ENCODE measurements at regions not wholly inside any gene's neighbourhood (a gene's known extent, or its start where the extent isn't known, plus 50 kb on each side); places are given as distances from the start of the nearest gene placed in this dataset.
A peak's percentile ranks its signal among the peaks of the same experiment; 100 is the strongest.

DNA sequence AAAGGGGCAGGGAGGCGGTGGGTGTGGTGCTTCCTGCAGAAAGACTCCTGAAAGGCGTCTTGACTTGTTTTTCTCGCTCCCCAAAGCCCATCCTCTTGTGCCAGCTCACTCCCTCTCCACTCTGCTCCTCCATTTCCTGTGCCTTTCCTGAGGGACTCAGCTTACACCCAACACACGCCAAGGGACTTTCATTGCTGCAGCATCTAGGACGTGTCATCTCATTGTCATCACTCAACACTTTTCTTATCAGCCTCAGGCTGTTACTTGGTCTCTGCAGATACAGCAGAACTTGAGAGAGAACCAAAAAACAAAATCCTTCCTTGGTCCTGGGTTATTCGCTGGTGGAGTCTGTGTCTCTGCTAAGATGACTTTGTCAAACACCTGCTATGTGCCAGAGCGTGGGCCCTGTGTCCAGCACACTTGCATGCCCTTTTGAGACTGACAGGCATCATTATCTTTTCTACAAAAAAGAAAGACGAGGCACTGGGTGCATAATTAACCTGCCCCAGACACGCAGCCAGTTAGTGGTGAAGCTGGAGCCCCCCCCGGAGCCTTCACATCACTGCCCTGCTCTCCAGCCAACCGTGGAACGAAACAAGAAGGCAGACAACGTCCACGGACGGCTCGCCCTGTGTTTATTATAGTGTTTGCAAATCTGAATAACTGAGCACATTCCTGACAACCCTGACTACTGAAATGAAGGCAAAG, 261.7 kb upstream of the HDAC4 start:
- TF ChIP-seq, protein P1, sequence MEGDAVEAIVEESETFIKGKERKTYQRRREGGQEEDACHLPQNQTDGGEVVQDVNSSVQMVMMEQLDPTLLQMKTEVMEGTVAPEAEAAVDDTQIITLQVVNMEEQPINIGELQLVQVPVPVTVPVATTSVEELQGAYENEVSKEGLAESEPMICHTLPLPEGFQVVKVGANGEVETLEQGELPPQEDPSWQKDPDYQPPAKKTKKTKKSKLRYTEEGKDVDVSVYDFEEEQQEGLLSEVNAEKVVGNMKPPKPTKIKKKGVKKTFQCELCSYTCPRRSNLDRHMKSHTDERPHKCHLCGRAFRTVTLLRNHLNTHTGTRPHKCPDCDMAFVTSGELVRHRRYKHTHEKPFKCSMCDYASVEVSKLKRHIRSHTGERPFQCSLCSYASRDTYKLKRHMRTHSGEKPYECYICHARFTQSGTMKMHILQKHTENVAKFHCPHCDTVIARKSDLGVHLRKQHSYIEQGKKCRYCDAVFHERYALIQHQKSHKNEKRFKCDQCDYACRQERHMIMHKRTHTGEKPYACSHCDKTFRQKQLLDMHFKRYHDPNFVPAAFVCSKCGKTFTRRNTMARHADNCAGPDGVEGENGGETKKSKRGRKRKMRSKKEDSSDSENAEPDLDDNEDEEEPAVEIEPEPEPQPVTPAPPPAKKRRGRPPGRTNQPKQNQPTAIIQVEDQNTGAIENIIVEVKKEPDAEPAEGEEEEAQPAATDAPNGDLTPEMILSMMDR (IDR thresholded peaks at IDR 0.05) = no peak
- Histone ChIP-seq H3K9me3 (no peaks in the 10 kb centered on the region), H3K27me3 (peaks cover 0 to 3% (median 0%) of the 10 kb centered on the region in 4 donors), H3K36me3 (no peaks in the 10 kb centered on the region), H3K27ac (no peak overlapping the region), H3K4me3 (no peak overlapping the region), H3K4me1 (no peaks in the 10 kb centered on the region)
- FAIRE-seq (no peak), DNase-seq (no peak), ATAC-seq (no peak)
- intact Hi-C loops (cut with DNase I) = no loop called here
- 39 to 45% methylated on average over 16 of the region's 16 CpGs for WGBS, 2 donors

DNA sequence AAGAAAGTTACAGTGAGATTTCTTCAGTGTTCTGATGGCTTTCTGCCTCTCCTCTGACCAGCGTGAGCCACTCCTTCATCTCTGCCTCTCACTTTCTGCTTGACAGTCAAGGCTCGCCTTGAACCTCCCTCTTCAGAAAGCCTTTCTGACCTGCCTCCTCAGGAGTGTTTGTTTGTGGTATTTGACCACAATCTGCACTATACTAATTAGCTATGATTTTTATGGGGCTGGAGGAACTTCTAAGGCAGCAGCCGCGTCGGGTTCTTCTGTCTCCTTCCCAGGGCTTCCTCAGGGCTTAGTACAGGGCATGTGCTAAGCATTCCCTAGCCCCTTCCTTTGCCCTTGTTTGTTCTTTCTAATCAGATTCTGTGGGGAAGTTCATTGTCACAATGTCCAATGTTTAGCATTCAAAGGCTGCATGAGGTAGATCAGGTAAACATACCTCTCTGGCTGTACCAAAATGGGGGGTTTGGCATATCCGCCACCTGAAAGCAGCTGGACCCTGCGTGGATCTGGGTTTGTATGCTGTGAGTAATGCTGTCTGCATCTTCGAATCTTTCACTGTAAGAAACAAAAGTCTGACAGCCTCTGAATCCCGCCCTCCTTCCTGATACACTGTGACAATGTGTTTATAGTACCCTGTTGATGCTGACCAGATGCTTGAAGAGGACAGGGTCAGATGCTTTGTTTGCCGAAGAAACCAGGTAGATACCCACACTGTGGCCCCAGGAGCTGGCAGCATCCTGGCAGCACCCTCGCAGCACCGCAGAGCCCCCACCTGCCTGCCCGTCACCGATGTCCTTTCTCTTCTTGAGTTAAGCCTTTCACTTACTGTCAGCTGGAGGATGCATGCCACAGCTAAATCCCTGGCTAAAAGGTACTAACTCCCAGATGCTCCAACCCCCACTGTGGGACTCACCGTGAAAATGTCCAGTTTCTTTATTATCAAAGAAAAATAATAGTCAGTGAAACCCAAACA, 260.8 kb upstream of the HDAC4 start:
- intact Hi-C loops (cut with DNase I) = no loop called here
- FAIRE-seq (no peak), DNase-seq (no peak), ATAC-seq (no peak)
- no peaks in the 10 kb centered on the region for H3K9me3 ChIP-seq
- H3K4me3 ChIP-seq = no peak overlapping the region
- H3K36me3 ChIP-seq = no peaks in the 10 kb centered on the region
- no peaks in the 10 kb centered on the region for H3K4me1 ChIP-seq
- H3K27me3 ChIP-seq = peaks cover 0 to 3% (median 0%) of the 10 kb centered on the region in 4 donors
- WGBS, 2 donors = 39 to 51% methylated on average over 15 of the region's 15 CpGs
- TF ChIP-seq, protein P1 (IDR thresholded peaks at IDR 0.05) = no peak
- H3K27ac ChIP-seq = no peak overlapping the region

GRCh38 chr2:239660390-239661230, 259.8 kb upstream of the HDAC4 start:
- DNase-seq = no peak
- TF ChIP-seq, protein P1 (IDR thresholded peaks at IDR 0.05) = no peak
- Histone ChIP-seq H3K4me1 (no peaks in the 10 kb centered on the region), H3K27ac (no peak overlapping the region), H3K4me3 (no peak overlapping the region), H3K9me3 (no peaks in the 10 kb centered on the region), H3K27me3 (peaks cover 0 to 3% (median 0%) of the 10 kb centered on the region in 4 donors), H3K36me3 (no peaks in the 10 kb centered on the region)
- ATAC-seq = peak in 2 of 4 donors; percentile 16 to 41
- intact Hi-C loops (cut with DNase I) = no loop called here
- no peak for FAIRE-seq
- 71 to 76% methylated on average over 24 of the region's 24 CpGs for WGBS, 2 donors

- 63 to 76% methylated on average over 6 of the region's 6 CpGs for WGBS, 2 donors
- Histone ChIP-seq H3K9me3 (no peaks in the 10 kb centered on the region), H3K27me3 (no peaks in the 10 kb centered on the region), H3K27ac (no peak overlapping the region), H3K36me3 (no peaks in the 10 kb centered on the region), H3K4me1 (no peaks in the 10 kb centered on the region), H3K4me3 (no peak overlapping the region)
- FAIRE-seq = no peak
- no peak for DNase-seq
- intact Hi-C loops (cut with DNase I) = no loop called here
- TF ChIP-seq, protein P1 (IDR thresholded peaks at IDR 0.05) = no peak
- no peak for ATAC-seq
These were observed 257.2 kb upstream of the HDAC4 start for GRCh38 chr2:239657992-239658391.

Data from pancreas (tissue), 10 donors.